ENCODE measurements at regions not wholly inside any gene's neighbourhood (a gene's known extent, or its start where the extent isn't known, plus 50 kb on each side); places are given as distances from the start of the nearest gene placed in this dataset.
A peak's percentile ranks its signal among the peaks of the same experiment; 100 is the strongest.

DNA sequence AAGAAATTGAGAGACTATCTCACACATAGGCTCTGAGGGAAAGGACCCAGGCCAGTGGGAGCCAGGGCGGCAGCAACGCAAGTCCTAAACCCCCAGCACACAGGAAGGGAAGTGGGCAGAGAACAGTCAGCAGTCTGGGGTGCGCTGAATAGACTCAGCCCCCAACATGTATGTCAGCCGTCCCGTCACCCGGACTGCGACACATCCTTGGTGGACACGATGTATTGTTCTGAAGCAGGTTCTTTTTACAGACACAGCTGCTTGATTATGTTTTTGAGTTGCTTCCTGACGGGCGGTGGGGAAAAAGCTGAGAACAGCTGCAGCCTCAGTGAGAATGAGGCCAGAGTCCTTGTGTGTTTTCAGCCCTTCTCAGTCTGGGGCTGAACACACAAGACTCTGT lies 64.1 kb upstream of the CXCL14 start:
- no peaks in the 10 kb centered on the region for H3K36me3 Mint-ChIP-seq
- TF ChIP-seq, protein P1, sequence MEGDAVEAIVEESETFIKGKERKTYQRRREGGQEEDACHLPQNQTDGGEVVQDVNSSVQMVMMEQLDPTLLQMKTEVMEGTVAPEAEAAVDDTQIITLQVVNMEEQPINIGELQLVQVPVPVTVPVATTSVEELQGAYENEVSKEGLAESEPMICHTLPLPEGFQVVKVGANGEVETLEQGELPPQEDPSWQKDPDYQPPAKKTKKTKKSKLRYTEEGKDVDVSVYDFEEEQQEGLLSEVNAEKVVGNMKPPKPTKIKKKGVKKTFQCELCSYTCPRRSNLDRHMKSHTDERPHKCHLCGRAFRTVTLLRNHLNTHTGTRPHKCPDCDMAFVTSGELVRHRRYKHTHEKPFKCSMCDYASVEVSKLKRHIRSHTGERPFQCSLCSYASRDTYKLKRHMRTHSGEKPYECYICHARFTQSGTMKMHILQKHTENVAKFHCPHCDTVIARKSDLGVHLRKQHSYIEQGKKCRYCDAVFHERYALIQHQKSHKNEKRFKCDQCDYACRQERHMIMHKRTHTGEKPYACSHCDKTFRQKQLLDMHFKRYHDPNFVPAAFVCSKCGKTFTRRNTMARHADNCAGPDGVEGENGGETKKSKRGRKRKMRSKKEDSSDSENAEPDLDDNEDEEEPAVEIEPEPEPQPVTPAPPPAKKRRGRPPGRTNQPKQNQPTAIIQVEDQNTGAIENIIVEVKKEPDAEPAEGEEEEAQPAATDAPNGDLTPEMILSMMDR (conservative IDR thresholded peaks at IDR 0.05) = no peak
- H3K9me3 Mint-ChIP-seq = peaks cover 9% of the 10 kb centered on the region
- no peak for DNase-seq (ENCODE audit: extremely low spot score, unreplicated experiment)
- peak overlapping the region; percentile 11 for H3K4me3 Mint-ChIP-seq
- H3K27me3 Mint-ChIP-seq = peaks cover 48% of the 10 kb centered on the region
- peaks cover 21% of the 10 kb centered on the region for H3K4me1 Mint-ChIP-seq (ENCODE audit: unreplicated experiment)
- no peak overlapping the region for H3K27ac Mint-ChIP-seq

DNA sequence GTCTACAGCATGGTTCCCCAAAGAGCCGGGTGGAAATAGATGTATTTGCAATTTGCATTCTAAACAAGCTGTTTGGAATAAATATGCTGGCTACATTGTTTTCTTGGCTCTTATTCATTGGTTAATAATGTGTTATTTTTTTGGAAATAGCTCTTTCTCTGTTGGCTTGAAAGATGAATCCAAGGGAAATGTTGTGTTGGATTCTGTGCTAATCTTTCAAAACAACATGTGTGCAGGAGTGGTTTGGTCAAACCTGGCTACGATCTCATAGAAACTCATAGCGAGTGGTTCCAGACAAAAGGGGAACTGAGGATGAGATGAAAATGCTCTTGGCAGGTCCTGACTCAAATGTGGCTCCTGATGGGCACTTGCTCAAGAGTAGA lies 63.7 kb upstream of the CXCL14 start:
- Mint-ChIP-seq H3K9me3 (peaks cover 9% of the 10 kb centered on the region), H3K36me3 (no peaks in the 10 kb centered on the region), H3K27ac (no peak overlapping the region), H3K4me1 (ENCODE audit: unreplicated experiment) (peaks cover 21% of the 10 kb centered on the region), H3K27me3 (peaks cover 50% of the 10 kb centered on the region), H3K4me3 (peak overlapping the region; percentile 11)
- TF ChIP-seq, protein P1 (conservative IDR thresholded peaks at IDR 0.05) = no peak
- DNase-seq (ENCODE audit: extremely low spot score, unreplicated experiment) = no peak

DNA sequence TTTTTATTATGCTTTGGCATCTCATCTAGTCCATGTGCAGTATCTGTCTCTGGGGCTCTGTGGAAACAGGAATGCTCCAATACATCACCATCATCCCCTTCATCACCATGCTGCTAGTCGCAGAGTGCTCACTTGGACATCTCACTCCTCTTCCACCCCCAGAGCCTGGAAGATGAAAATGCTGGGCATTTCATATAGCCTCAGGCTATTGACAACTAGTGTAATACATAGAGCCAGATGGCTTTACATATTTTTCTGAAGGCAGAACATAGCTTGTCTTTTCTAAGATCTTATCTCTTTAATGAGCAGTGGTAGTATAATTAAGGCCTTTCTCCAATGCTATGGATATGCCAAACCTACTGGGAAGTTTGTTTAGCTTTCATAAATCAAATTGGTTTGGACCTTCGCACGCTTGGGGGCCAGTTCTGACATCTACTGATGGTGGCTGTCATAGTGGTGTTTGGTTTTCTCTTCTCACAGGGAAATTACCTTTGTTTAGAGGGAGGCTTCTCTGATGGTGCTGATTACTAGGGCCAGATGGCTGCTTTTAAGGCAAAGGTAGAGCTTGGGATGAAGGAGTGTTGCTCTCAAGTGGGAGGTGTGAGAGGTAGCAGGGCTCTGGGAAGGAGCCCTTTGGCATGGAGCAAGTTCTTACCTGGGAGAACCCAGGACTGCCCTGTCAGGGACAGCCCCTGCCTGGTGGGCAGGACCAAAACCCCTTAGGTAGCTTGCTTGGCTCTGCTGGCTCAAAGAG lies 63.1 kb upstream of the CXCL14 start:
- no peak for DNase-seq (ENCODE audit: extremely low spot score, unreplicated experiment)
- H3K36me3 Mint-ChIP-seq = no peaks in the 10 kb centered on the region
- peak overlapping the region; percentile 3 for H3K4me3 Mint-ChIP-seq
- no peak overlapping the region for H3K27ac Mint-ChIP-seq
- peaks cover 9% of the 10 kb centered on the region for H3K9me3 Mint-ChIP-seq
- peaks cover 26% of the 10 kb centered on the region for H3K4me1 Mint-ChIP-seq (ENCODE audit: unreplicated experiment)
- TF ChIP-seq, protein P1 (conservative IDR thresholded peaks at IDR 0.05) = no peak
- peaks cover 53% of the 10 kb centered on the region for H3K27me3 Mint-ChIP-seq

DNA sequence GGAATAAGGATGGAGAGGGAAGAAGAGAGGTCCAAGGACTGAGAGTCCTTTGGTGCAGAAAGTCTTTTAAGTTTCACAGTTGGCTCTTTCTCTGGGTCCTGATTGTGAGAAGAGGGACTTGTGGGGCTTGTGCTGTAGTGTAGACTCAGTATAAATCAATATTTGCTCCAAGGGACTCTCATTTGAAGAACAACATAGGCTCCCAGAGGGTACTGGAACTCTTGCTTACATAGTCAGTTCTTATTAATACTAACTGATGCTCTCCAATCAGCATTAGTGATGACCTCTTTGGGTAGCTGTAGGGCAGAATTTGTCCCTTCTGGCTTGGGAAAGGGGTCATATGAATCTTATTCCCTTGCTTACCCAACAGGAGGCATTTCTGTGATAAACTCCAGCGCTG lies 62.5 kb upstream of the CXCL14 start:
- H3K4me3 Mint-ChIP-seq = peak overlapping the region; percentile 3
- TF ChIP-seq, protein P1 (conservative IDR thresholded peaks at IDR 0.05) = no peak
- peaks cover 56% of the 10 kb centered on the region for H3K27me3 Mint-ChIP-seq
- H3K36me3 Mint-ChIP-seq = no peaks in the 10 kb centered on the region
- H3K4me1 Mint-ChIP-seq (ENCODE audit: unreplicated experiment) = peaks cover 31% of the 10 kb centered on the region
- DNase-seq (ENCODE audit: extremely low spot score, unreplicated experiment) = no peak
- no peak overlapping the region for H3K27ac Mint-ChIP-seq
- H3K9me3 Mint-ChIP-seq = peaks cover 9% of the 10 kb centered on the region

DNA sequence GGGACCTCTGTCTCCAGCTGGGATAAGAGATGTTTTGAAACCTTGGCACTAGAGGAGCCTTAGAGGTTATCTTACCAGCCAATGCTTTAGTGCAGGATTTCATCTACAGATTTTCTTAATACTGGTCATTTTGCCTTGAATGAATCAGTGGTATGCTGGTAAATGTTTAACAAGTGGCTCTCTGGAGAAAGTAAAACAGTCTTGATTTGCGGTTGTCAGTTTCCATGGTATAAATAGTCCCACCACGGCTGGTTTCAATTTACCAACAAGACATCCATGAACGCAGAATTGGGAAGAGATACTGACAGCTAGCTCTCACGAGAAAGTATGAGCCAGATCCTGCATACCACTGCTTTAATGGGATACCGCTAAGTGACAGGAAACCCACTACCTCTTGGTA lies 56.7 kb upstream of the CXCL14 start:
- H3K36me3 Mint-ChIP-seq = peaks cover 4% of the 10 kb centered on the region
- H3K4me1 Mint-ChIP-seq (ENCODE audit: unreplicated experiment) = peaks cover 29% of the 10 kb centered on the region
- no peak overlapping the region for H3K27ac Mint-ChIP-seq
- no peak overlapping the region for H3K4me3 Mint-ChIP-seq
- H3K27me3 Mint-ChIP-seq = peaks cover 57% of the 10 kb centered on the region
- no peak for DNase-seq (ENCODE audit: extremely low spot score, unreplicated experiment)
- H3K9me3 Mint-ChIP-seq = peaks cover 9% of the 10 kb centered on the region
- TF ChIP-seq, protein P1 (conservative IDR thresholded peaks at IDR 0.05) = no peak

Data from type B pancreatic cell (in vitro differentiated cells).